H1 (cell line): ENCODE measurements at regions not wholly inside any gene's neighbourhood (a gene's known extent, or its start where the extent isn't known, plus 50 kb on each side); places are given as distances from the start of the nearest gene placed in this dataset.
A peak's percentile ranks its signal among the peaks of the same experiment; 100 is the strongest.

Source experiments
- CTCF ChIA-PET: fragments of 300-600 bp; sonication (Branson Sonifier 250); formaldehyde crosslinking; loops from one replicate; lab custom pipeline; 2021; ENCODE audit not compliant: partially characterized antibody; lab: Charles Lee
- POLR2A ChIA-PET: fragments of 300-600 bp; sonication (Branson Sonifier 250); formaldehyde crosslinking; loops from one replicate; lab custom pipeline; 2021; ENCODE audit warnings: inconsistent platforms; ENCODE audit not compliant: partially characterized antibody; lab: Charles Lee
- DNase-seq, 2 experiments: peaks; one replicate each; pipeline versions ENCODE4 v3.0.0 to v3.0.0-alpha.2; 2010 to 2022; ENCODE audit warnings: low spot score in 2 of 2, low read depth in 1 of 2, mixed read lengths in 1 of 2
- FAIRE-seq: peaks from 2 replicates; lab custom pipeline; 2011; peaks lifted over from hg19 to GRCh38; lab: Jason Lieb, UNC
- H2AFZ ChIP-seq: 2 replicates; pipeline ENCODE4 v1.8.1; 2012; ENCODE audit warnings: low read length, inconsistent platforms
- H2AK5ac ChIP-seq: 2 replicates; pipeline ENCODE4 v1.6.1; 2013; ENCODE audit warnings: low read depth, low read length
- H2BK120ac ChIP-seq: replicated peaks from 2 replicates; pipeline ENCODE3; 2013; ENCODE audit warnings: low read depth, low read length, inconsistent platforms
- H2BK12ac ChIP-seq: 2 replicates; pipeline ENCODE4 v1.6.1; 2013; ENCODE audit warnings: low read depth, low read length
- H2BK15ac ChIP-seq: 2 replicates; pipeline ENCODE4 v1.6.1; 2013; ENCODE audit warnings: low read length
- H2BK20ac ChIP-seq: 2 replicates; pipeline ENCODE4 v1.6.1; 2013; ENCODE audit warnings: low read length
- H2BK5ac ChIP-seq: 2 replicates; pipeline ENCODE4 v1.6.1; 2013; ENCODE audit warnings: low read depth, low read length
- H3K14ac ChIP-seq: 2 replicates; pipeline ENCODE4 v1.6.1; 2013; ENCODE audit warnings: inconsistent platforms; ENCODE audit not compliant: insufficient read length
- H3K18ac ChIP-seq: 2 replicates; pipeline ENCODE4 v1.6.1; 2013; ENCODE audit warnings: low read length; ENCODE audit errors: extremely low read depth
- H3K23ac ChIP-seq: 2 replicates; pipeline ENCODE4 v1.6.1; 2013; ENCODE audit warnings: inconsistent platforms; ENCODE audit not compliant: insufficient read length
- H3K23me2 ChIP-seq: 2 replicates; pipeline ENCODE4 v1.6.1; 2013; ENCODE audit warnings: low read depth, low read length
- H3K27ac ChIP-seq: 2 replicates; pipeline ENCODE4 v1.6.1; 2011; ENCODE audit warnings: low read depth, low read length, inconsistent platforms
- H3K27me3 ChIP-seq, 4 experiments: replicated peaks in 1 of 4; 1 replicate in 1 of 4; 2 replicates in 3 of 4; pipeline versions ENCODE4 v1.6.1 to v1.8.1; 2011 to 2013; ENCODE audit warnings: low read length in 3 of 4, mild to moderate bottlenecking in 3 of 4, inconsistent platforms in 2 of 4, mixed read lengths in 2 of 4, moderate library complexity in 1 of 4; ENCODE audit not compliant: control insufficient read depth in 3 of 4, insufficient read depth in 3 of 4; ENCODE audit errors: extremely low read depth in 1 of 4
- H3K36me3 ChIP-seq, 4 experiments: 2 replicates each; pipeline versions ENCODE4 v1.6.1 to v1.8.1; 2011 to 2013; ENCODE audit warnings: mild to moderate bottlenecking in 4 of 4, low read length in 3 of 4, moderate library complexity in 2 of 4, control low read depth in 1 of 4, inconsistent platforms in 1 of 4; ENCODE audit not compliant: insufficient read depth in 4 of 4, control insufficient read depth in 2 of 4
- H3K4ac ChIP-seq: replicated peaks from 2 replicates; pipeline ENCODE3; 2013; ENCODE audit warnings: low read length, low read depth, mixed read lengths, inconsistent platforms; ENCODE audit not compliant: insufficient read length
- H3K4me1 ChIP-seq, 4 experiments: replicated peaks in 1 of 4; 1 replicate in 1 of 4; 2 replicates in 3 of 4; pipeline versions ENCODE4 v1.6.1 to v1.8.1; 2011 to 2013; ENCODE audit warnings: low read length in 3 of 4, inconsistent platforms in 2 of 4, mixed read lengths in 1 of 4; ENCODE audit not compliant: insufficient read depth in 4 of 4, control insufficient read depth in 3 of 4
- H3K4me2 ChIP-seq, 2 experiments: 2 replicates each; pipeline versions ENCODE4 v1.6.1 to v1.8.1; 2011 to 2013; ENCODE audit warnings: low read depth in 2 of 2, low read length in 2 of 2, control low read depth in 1 of 2, inconsistent platforms in 1 of 2, mild to moderate bottlenecking in 1 of 2; ENCODE audit not compliant: insufficient read depth in 1 of 2
- H3K4me3 ChIP-seq, 4 experiments: fragments of 200-600, 300-600 bp in 1 of 4; sonication (generic), shearing (Covaris generic), sonication (Bioruptor Twin) in 1 of 4; 2 replicates each; pipeline versions ENCODE4 v1.5.1 to v1.8.1; 2011 to 2016; ENCODE audit warnings: low read length in 4 of 4, low read depth in 3 of 4, control low read depth in 2 of 4, inconsistent platforms in 2 of 4, mild to moderate bottlenecking in 2 of 4, mixed read lengths in 1 of 4, moderate library complexity in 1 of 4; ENCODE audit not compliant: insufficient read depth in 2 of 4; ENCODE audit errors: extremely low read depth in 1 of 4
- H3K56ac ChIP-seq: replicated peaks from 2 replicates; pipeline ENCODE3; 2013; ENCODE audit warnings: low read depth, mild to moderate bottlenecking, mixed read lengths, low read length, inconsistent platforms; ENCODE audit not compliant: insufficient read length
- H3K79me1 ChIP-seq: 2 replicates; pipeline ENCODE4 v1.6.1; 2013; ENCODE audit warnings: low read depth, low read length, control low read depth
- H3K79me2 ChIP-seq, 2 experiments: 2 replicates each; pipeline versions ENCODE4 v1.6.1 to v1.8.1; 2012 to 2013; ENCODE audit warnings: low read length in 2 of 2, mild to moderate bottlenecking in 2 of 2, inconsistent platforms in 1 of 2; ENCODE audit not compliant: insufficient read depth in 2 of 2, control insufficient read depth in 1 of 2
- H3K9ac ChIP-seq, 4 experiments: replicated peaks in 1 of 4; 1 replicate in 1 of 4; 2 replicates in 3 of 4; pipeline versions ENCODE4 v1.6.1 to v1.8.1; 2011 to 2013; ENCODE audit warnings: low read depth in 3 of 4, low read length in 3 of 4, control low read depth in 2 of 4, mild to moderate bottlenecking in 2 of 4, moderate library complexity in 2 of 4, inconsistent platforms in 1 of 4; ENCODE audit errors: extremely low read depth in 1 of 4
- H3K9me3 ChIP-seq, 2 experiments: 2 replicates each; pipeline versions ENCODE4 v1.6.1 to v1.8.1; 2012 to 2013; ENCODE audit warnings: mild to moderate bottlenecking in 2 of 2, moderate library complexity in 2 of 2, control low read depth in 1 of 2, inconsistent platforms in 1 of 2, low read depth in 1 of 2, low read length in 1 of 2, mixed read lengths in 1 of 2; ENCODE audit not compliant: insufficient read depth in 2 of 2
- H4K20me1 ChIP-seq, 2 experiments: replicated peaks in 1 of 2; 2 replicates each; pipeline versions ENCODE3 to v1.8.1; 2011 to 2013; ENCODE audit warnings: inconsistent platforms in 2 of 2, low read length in 2 of 2, mild to moderate bottlenecking in 1 of 2; ENCODE audit not compliant: insufficient read depth in 2 of 2, control insufficient read depth in 1 of 2
- H4K5ac ChIP-seq: 2 replicates; pipeline ENCODE4 v1.6.1; 2013; ENCODE audit warnings: low read length, low read depth, mixed read lengths, inconsistent platforms; ENCODE audit not compliant: insufficient read length
- H4K8ac ChIP-seq: 2 replicates; pipeline ENCODE4 v1.8.0; 2013; ENCODE audit warnings: mild to moderate bottlenecking, moderate library complexity, low read length, inconsistent platforms; ENCODE audit not compliant: insufficient read depth; ENCODE audit errors: extremely low read depth
- H4K91ac ChIP-seq: replicated peaks from 2 replicates; pipeline ENCODE3; 2013; ENCODE audit warnings: low read length, mixed read lengths, inconsistent platforms; ENCODE audit not compliant: insufficient read length
- BRCA1 ChIP-seq: IDR thresholded peaks from 2 replicates; pipeline ENCODE4 v1.6.1; 2012; ENCODE audit warnings: low read depth, low read length, improper control_type of control experiment
- GTF2F1 ChIP-seq: IDR thresholded peaks from 2 replicates; pipeline ENCODE4 v1.6.1; 2012; ENCODE audit warnings: low read depth, low read length, improper control_type of control experiment, borderline replicate concordance
- NRF1 ChIP-seq: IDR thresholded peaks from 2 replicates; pipeline ENCODE4 v1.6.1; 2011; ENCODE audit warnings: mild to moderate bottlenecking, low read depth, low read length, improper control_type of control experiment
- SIN3A ChIP-seq, 2 experiments: IDR thresholded peaks in 1 of 2; conservative IDR thresholded peaks in 1 of 2; 2 replicates each; pipeline ENCODE4 v1.6.1; 2011 to 2012; ENCODE audit warnings: low read length in 2 of 2, improper control_type of control experiment in 1 of 2, low read depth in 1 of 2, mild to moderate bottlenecking in 1 of 2
- SP2 ChIP-seq: IDR thresholded peaks from 2 replicates; pipeline ENCODE4 v1.6.1; 2012; ENCODE audit warnings: mild to moderate bottlenecking, low read length, inconsistent platforms
- SP4 ChIP-seq: IDR thresholded peaks from 2 replicates; pipeline ENCODE4 v1.6.1; 2012; ENCODE audit warnings: low read length, inconsistent platforms
- TEAD4 ChIP-seq: IDR thresholded peaks from 2 replicates; pipeline ENCODE4 v1.6.1; 2012; ENCODE audit warnings: low read depth, low read length, inconsistent platforms, mixed read lengths
- WGBS, 2 experiments: shearing (Covaris generic) in 1 of 2; methylation state at CpG; one replicate each; pipeline versions ENCODE4 v1.1.6 to v1.1.7; 2013 to 2015; ENCODE audit warnings: low lambda C conversion rate in 2 of 2, mixed read lengths in 2 of 2, inconsistent platforms in 1 of 2, low coverage in 1 of 2, missing lambda C conversion rate in 1 of 2; ENCODE audit not compliant: insufficient replicate concordance in 2 of 2, insufficient coverage in 1 of 2, insufficient read length in 1 of 2; ENCODE audit errors: extremely low coverage in 1 of 2, missing lambda C conversion rate in 1 of 2; 5-methylcytosine and 5-hydroxymethylcytosine counted together

GRCh38 chr2:186984481-186984880, 135.5 kb upstream of the ZSWIM2 start:
- H3K56ac ChIP-seq: no peak overlapping the region
- H3K79me2 ChIP-seq: no peaks in the 10 kb centered on the region
- H2BK12ac ChIP-seq: no peak overlapping the region
- H3K14ac ChIP-seq: no peak overlapping the region
- H3K23ac ChIP-seq: no peak overlapping the region
- H4K5ac ChIP-seq: no peak overlapping the region
- no peak overlapping the region for H3K4me2 ChIP-seq
- H4K91ac ChIP-seq: no peak overlapping the region
- no peak overlapping the region for H2BK15ac ChIP-seq
- WGBS, 2 experiments: 95% methylated on average over 3 of the region's 3 CpGs; no CpG with 5 or more reads in 1 of the 2 experiments
- H3K27me3 ChIP-seq: no peaks in the 10 kb centered on the region
- no peak overlapping the region for H3K9ac ChIP-seq
- no peak overlapping the region for H2AFZ ChIP-seq
- no peaks in the 10 kb centered on the region for H3K23me2 ChIP-seq
- H3K4ac ChIP-seq: no peak overlapping the region
- no peak overlapping the region for H3K27ac ChIP-seq
- no peaks in the 10 kb centered on the region for H3K9me3 ChIP-seq
- H3K79me1 ChIP-seq: no peaks in the 10 kb centered on the region
- H3K4me3 ChIP-seq: no peak overlapping the region
- H2AK5ac ChIP-seq: no peak overlapping the region
- H2BK5ac ChIP-seq: no peak overlapping the region
- H4K8ac ChIP-seq: no peak overlapping the region
- peak in 1 of 2 experiments; percentile 8 for DNase-seq
- H3K18ac ChIP-seq: no peak overlapping the region
- no peak overlapping the region for H2BK120ac ChIP-seq
- no peaks in the 10 kb centered on the region for H3K36me3 ChIP-seq
- no peaks in the 10 kb centered on the region for H4K20me1 ChIP-seq
- no peak overlapping the region for H2BK20ac ChIP-seq
- POLR2A ChIA-PET: no interaction called here
- H3K4me1 ChIP-seq: no peaks in the 10 kb centered on the region
- TF ChIP-seq SP2 (no peak), BRCA1 (no peak), TEAD4 (no peak), SP4 (no peak), SIN3A (conservative IDR thresholded peaks at IDR 0.05 in 1 of 2, IDR thresholded peaks at IDR 0.05 in 1 of 2; ENCODE audit: low read depth in 1 of 2, low read length in 2 of 2) (no peak), NRF1 (no peak), GTF2F1 (no peak)
- TF ChIP-seq, all 59 proteins: peak for 0
- FAIRE-seq: no peak
- CTCF ChIA-PET: interaction anchor here (1.5 kb wide), 1 partner anchor 13 kb away, joined by 3 read pairs; no protein-coding TSS in a partner anchor
